ENCODE measurements at regions not wholly inside any gene's neighbourhood (a gene's known extent, or its start where the extent isn't known, plus 50 kb on each side); places are given as distances from the start of the nearest gene placed in this dataset.

- no peak overlapping the region for H3K4me3 ChIP-seq (ENCODE audit: low read depth, low read length)
- TF ChIP-seq CTCF (conservative IDR thresholded peaks at IDR 0.05; ENCODE audit: low read depth, low read length): no peak
These were observed 286.2 kb downstream of the ZNF516 start for GRCh38 chr18:76208678-76209306.

DNA sequence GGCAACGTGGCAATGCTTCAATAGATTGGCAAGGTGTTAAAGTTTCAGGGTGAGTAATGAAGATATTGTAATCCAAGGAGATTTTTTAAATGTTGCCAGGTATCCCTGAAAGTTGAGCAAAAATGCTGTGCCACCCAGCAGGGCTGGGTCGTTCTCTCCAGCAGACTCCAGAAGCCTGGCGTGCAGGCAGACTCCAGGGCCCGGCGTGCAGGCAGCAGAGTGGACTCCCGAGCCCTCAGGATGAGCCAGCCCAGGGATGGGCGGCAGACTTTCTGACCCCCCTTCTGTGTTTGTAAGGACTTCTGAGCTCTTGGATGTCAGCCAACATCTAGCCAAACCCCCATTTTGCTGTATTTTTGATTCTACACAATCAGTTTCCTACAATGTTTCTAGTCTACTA is 289.1 kb downstream of the ZNF516 start:
- no peak for DNase-seq (ENCODE audit: low read depth)
- no peak for TF ChIP-seq CTCF (conservative IDR thresholded peaks at IDR 0.05; ENCODE audit: low read depth, low read length)
- H3K4me3 ChIP-seq (ENCODE audit: low read depth, low read length): no peak overlapping the region

More at GRCh38 chr18:76208678-76209306, 286.2 kb downstream of the ZNF516 start:
- DNase-seq (ENCODE audit: low read depth): no peak

DNA sequence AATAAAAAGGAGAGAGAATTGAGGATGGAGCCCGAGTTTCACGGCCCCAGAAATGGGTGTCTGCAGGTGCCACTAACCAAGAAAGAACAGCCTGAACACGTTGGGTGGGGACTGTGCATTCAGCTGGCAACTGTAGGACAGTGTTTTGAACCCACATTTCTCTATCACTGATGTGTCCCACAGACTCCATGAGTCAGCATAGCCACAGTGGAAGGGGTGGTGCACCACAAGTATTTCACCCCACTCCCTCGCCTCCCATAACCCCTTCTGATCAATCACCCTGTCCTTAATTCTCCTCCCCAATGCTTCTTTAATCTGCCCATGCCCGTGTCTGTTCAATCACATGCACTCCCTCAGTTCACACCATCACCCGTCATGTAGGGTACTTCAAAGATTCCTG is 291.5 kb downstream of the ZNF516 start:
- no peak overlapping the region for H3K4me3 ChIP-seq (ENCODE audit: low read depth, low read length)
- DNase-seq (ENCODE audit: low read depth): no peak
- no peak for TF ChIP-seq CTCF (conservative IDR thresholded peaks at IDR 0.05; ENCODE audit: low read depth, low read length)

DNA sequence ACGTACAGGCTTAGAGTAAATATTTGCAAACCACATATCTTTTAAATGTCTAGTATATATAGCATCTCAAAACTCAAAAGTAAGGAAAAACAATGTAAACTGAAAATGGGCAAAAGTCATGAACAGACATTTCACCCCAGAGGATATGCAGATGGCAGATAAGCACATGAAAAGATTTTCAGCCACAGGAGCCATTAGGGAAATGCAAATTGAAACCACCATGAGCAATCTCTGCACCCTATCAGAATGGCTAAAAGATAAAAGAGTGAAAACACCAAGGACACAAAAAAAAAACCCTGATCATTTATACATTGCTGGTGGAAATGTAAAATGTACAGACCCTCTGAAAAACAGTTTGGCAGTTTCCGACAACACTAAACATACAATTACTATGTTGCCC is 292.7 kb downstream of the ZNF516 start:
- DNase-seq (ENCODE audit: low read depth): no peak
- H3K4me3 ChIP-seq (ENCODE audit: low read depth, low read length): no peak overlapping the region
- no peak for TF ChIP-seq CTCF (conservative IDR thresholded peaks at IDR 0.05; ENCODE audit: low read depth, low read length)

- DNase-seq (ENCODE audit: low read depth): no peak
- no peak overlapping the region for H3K4me3 ChIP-seq (ENCODE audit: low read depth, low read length)
- TF ChIP-seq CTCF (conservative IDR thresholded peaks at IDR 0.05; ENCODE audit: low read depth, low read length): no peak
These were observed 299.4 kb downstream of the ZNF516 start for GRCh38 chr18:76195601-76196000.

DNA sequence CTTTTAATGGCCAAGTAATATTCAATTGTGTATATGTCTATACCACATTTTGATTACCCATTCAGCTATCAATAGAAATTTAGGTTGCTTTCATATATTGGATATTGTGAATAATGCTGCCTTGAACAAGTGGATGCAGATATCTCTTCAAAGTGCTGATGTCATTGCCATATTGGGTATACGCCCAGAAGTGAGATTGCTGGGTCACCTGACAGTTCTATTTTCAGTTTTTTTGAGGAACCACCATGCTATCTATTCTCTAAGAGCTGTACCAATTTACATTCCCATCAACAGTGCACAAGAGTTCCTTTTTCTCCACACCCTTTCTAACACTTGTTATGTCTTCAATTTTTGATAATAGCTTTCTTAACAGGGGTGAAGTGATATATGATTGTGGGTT is 306.9 kb downstream of the ZNF516 start:
- no peak for TF ChIP-seq CTCF (conservative IDR thresholded peaks at IDR 0.05; ENCODE audit: low read depth, low read length)
- no peak for DNase-seq (ENCODE audit: low read depth)
- H3K4me3 ChIP-seq (ENCODE audit: low read depth, low read length): no peak overlapping the region

GRCh38 chr18:76179257-76179656 is 315.8 kb downstream of the ZNF516 start:
- no peak for TF ChIP-seq CTCF (conservative IDR thresholded peaks at IDR 0.05; ENCODE audit: low read depth, low read length)
- no peak for DNase-seq (ENCODE audit: low read depth)
- H3K4me3 ChIP-seq (ENCODE audit: low read depth, low read length): no peak overlapping the region
